Ascending aorta (tissue), 2 donors: ENCODE measurements at regions not wholly inside any gene's neighbourhood (a gene's known extent, or its start where the extent isn't known, plus 50 kb on each side); places are given as distances from the start of the nearest gene placed in this dataset.

Experiments
- DNase-seq, 2 donors: peaks; one replicate each; pipeline ENCODE4 v3.0.0-alpha.2; 2019; ENCODE audit warnings: low spot score in 2 of 2
- H3K27ac ChIP-seq, 2 donors: fragments of 200-600 bp; sonication (generic); one replicate each; pipeline ENCODE4 v1.5.1; 2016 to 2017; ENCODE audit warnings: mild to moderate bottlenecking in 1 of 2
- H3K27me3 ChIP-seq: fragments of 200-600 bp; sonication (generic); one replicate; pipeline ENCODE4 v1.5.1; 2017
- H3K36me3 ChIP-seq, 2 donors: fragments of 200-600 bp; sonication (generic); one replicate each; pipeline ENCODE4 v1.5.1; 2016
- H3K4me1 ChIP-seq, 2 donors: fragments of 200-600 bp; sonication (generic); one replicate each; pipeline ENCODE4 v1.5.1; 2016 to 2017; ENCODE audit warnings: mild to moderate bottlenecking in 1 of 2
- H3K4me3 ChIP-seq, 2 donors: fragments of 200-600 bp; sonication (generic); one replicate each; pipeline ENCODE4 v1.5.1; 2016 to 2017; ENCODE audit warnings: mild to moderate bottlenecking in 1 of 2
- H3K9me3 ChIP-seq, 2 donors: fragments of 200-600 bp; sonication (generic); one replicate each; pipeline ENCODE4 v1.5.1; 2016
- intact Hi-C: fragments of 100-400 bp; cut with DNase I; formaldehyde crosslinking; loops from one replicate; pipeline ENCODE4 v1.15.1; 2023
- TF ChIP-seq, protein P1 (sequence below), 3 experiments: fragments of 200-600 bp in 2 of 3; fragments of 450-650 bp in 1 of 3; sonication (generic) in 2 of 3; IDR thresholded peaks; one replicate each; pipeline ENCODE4 v1.5.1; 2016 to 2019; ENCODE audit warnings: antibody characterized with exemption in 3 of 3, mild to moderate bottlenecking in 1 of 3, moderate library complexity in 1 of 3

DNA sequence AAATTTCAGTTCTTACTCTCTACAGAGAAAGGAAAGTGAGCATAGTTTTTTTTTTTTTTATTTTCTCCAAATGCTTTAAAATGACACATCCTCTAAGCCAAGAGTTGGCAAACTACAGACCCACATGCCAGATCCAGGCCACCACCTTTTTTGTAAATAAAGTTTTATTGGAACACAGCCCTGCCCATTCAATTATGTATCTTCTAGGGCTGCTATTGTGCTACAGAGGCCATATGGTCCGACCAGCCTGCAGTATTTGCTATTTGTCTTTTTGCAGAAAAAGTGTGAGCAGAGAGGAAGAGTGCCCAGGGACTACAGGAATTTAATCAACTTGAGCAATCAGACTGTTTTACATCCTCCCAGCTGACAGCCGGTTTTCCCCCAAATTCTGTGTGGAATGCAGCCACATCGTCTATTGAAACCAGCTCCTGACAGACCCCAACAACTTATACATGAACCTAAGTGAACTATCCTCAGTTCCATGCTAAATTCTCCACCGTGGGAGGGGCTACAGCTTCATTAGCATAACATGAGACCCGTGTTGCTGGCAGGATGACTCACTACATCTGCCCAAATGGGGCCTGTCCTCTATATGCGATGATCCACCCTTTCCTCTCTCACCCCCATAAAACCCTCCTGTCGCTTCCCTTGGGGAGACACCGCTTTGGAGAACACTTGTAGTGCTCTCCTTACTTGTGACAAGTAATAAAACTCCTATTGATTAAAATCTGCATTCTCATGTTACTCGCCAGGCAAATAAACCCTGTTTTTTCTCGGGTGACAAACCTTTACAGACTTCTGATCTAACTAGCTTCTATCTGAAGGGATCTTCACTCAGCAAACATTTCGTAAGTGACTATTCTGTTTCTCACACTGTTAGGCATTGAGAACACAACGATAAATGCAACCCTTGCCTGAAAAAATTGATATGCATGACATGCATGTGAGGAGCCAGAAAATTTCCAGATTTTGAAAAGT, 149.4 kb upstream of the HS3ST3A1 start:
- DNase-seq: no peak
- H3K36me3 ChIP-seq: no peaks in the 10 kb centered on the region
- no peaks in the 10 kb centered on the region for H3K4me1 ChIP-seq
- H3K9me3 ChIP-seq: no peaks in the 10 kb centered on the region
- H3K27ac ChIP-seq: no peak overlapping the region
- intact Hi-C loops: no loop called here
- H3K27me3 ChIP-seq: no peaks in the 10 kb centered on the region
- TF ChIP-seq, protein P1, sequence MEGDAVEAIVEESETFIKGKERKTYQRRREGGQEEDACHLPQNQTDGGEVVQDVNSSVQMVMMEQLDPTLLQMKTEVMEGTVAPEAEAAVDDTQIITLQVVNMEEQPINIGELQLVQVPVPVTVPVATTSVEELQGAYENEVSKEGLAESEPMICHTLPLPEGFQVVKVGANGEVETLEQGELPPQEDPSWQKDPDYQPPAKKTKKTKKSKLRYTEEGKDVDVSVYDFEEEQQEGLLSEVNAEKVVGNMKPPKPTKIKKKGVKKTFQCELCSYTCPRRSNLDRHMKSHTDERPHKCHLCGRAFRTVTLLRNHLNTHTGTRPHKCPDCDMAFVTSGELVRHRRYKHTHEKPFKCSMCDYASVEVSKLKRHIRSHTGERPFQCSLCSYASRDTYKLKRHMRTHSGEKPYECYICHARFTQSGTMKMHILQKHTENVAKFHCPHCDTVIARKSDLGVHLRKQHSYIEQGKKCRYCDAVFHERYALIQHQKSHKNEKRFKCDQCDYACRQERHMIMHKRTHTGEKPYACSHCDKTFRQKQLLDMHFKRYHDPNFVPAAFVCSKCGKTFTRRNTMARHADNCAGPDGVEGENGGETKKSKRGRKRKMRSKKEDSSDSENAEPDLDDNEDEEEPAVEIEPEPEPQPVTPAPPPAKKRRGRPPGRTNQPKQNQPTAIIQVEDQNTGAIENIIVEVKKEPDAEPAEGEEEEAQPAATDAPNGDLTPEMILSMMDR (IDR thresholded peaks at IDR 0.05): no peak
- no peak overlapping the region for H3K4me3 ChIP-seq

DNA sequence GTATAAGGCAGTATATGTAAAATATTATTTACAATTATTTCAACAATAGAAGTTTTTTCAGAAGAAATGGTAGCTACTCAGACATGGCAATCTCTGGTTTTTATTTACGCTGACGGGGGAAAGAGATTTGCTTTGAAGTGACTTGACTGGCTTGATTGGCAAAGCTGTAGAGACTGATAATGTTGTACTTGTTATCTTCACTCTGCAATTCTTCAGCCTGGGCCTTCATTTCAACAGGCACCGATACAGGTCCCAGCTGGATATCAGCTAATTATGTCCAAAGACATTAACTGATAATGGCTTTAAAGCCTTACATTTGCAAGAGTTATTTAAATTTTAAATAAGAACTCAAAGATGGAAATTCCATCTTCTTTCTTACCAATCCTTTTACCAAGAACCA, 151.4 kb upstream of the HS3ST3A1 start:
- Histone ChIP-seq H3K4me3 (no peak overlapping the region), H3K27me3 (no peaks in the 10 kb centered on the region), H3K4me1 (no peaks in the 10 kb centered on the region), H3K27ac (no peak overlapping the region), H3K9me3 (no peaks in the 10 kb centered on the region), H3K36me3 (no peaks in the 10 kb centered on the region)
- DNase-seq: no peak
- TF ChIP-seq, protein P1 (IDR thresholded peaks at IDR 0.05): no peak
- intact Hi-C loops: no loop called here

DNA sequence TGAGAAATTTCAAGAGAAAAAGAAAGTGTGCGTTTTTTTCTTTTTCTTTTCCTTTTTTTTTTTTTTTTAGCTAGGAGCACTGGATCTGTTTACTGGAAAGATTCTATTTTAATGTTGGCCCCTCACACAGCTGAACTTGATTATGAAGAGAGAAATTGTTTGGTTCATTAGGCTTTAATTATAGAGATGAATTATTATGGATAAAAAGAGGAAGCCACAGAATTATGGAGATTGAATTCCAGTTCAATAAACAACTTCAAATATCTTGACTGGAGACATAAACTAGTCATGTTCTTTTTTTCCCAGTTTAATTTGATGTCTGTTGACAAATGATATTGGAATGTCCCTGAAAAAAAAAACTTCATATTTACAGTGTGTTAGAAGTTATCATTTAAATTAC, 152.0 kb upstream of the HS3ST3A1 start:
- Histone ChIP-seq H3K4me3 (no peak overlapping the region), H3K36me3 (no peaks in the 10 kb centered on the region), H3K27me3 (no peaks in the 10 kb centered on the region), H3K9me3 (no peaks in the 10 kb centered on the region), H3K4me1 (no peaks in the 10 kb centered on the region), H3K27ac (no peak overlapping the region)
- TF ChIP-seq, protein P1 (IDR thresholded peaks at IDR 0.05): no peak
- no peak for DNase-seq
- intact Hi-C loops: no loop called here

DNA sequence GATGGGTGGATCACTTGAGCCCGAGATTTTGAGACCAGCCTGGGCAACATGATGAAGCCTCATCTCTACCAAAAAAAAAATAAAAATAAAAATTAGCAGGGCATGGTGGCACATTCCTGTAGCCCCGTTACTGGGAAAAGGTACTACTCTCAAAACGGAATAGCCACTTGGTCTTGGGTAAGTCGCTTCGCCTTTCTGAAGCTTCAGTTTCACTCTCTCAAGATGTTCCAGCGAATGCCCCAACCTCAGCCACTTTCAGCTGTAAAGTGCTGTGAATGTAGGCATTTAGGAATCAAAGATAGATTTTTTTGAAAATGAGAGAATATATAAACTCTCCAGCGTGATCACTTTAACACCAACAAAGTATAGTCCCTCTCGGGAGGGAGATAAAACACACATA, 154.1 kb upstream of the HS3ST3A1 start:
- Histone ChIP-seq H3K4me3 (no peak overlapping the region), H3K27me3 (no peaks in the 10 kb centered on the region), H3K9me3 (no peaks in the 10 kb centered on the region), H3K27ac (no peak overlapping the region), H3K4me1 (no peaks in the 10 kb centered on the region), H3K36me3 (no peaks in the 10 kb centered on the region)
- intact Hi-C loops: no loop called here
- no peak for DNase-seq
- TF ChIP-seq, protein P1 (IDR thresholded peaks at IDR 0.05): no peak

DNA sequence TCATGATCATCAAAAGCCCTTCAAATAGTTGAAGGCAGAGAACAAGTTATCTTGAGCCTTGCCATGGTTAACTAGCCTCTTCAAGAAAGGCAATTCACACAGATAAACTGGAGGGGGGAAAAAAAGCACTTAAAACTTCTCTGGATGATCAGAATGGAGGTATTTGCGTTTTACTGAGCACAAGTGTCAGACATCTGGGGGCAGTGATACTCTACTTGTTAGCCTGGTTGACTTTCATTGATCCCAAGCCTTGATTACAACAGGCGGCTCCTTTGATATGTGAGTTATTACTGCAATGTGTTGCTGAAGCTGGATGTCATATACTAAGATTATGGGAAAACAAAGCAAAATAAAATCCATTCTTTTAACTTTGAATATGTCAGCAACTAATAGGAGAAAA, 155.0 kb upstream of the HS3ST3A1 start:
- no peaks in the 10 kb centered on the region for H3K27me3 ChIP-seq
- TF ChIP-seq, protein P1 (IDR thresholded peaks at IDR 0.05): no peak
- no peaks in the 10 kb centered on the region for H3K9me3 ChIP-seq
- no peak for DNase-seq
- H3K27ac ChIP-seq: no peak overlapping the region
- intact Hi-C loops: no loop called here
- no peak overlapping the region for H3K4me3 ChIP-seq
- H3K36me3 ChIP-seq: no peaks in the 10 kb centered on the region
- H3K4me1 ChIP-seq: no peaks in the 10 kb centered on the region
